AML-193 (cell line): ENCODE measurements at regions not wholly inside any gene's neighbourhood (a gene's known extent, or its start where the extent isn't known, plus 50 kb on each side); places are given as distances from the start of the nearest gene placed in this dataset.

Experiments
- DNase-seq, 2 experiments: peaks; one replicate each; lab custom pipeline; 2025; lab: John Stamatoyannopoulos, UW

- DNase-seq = no peak
Observed at GRCh38 chr10:118412932-118413331, 70.8 kb upstream of the FAM204A start.

- DNase-seq = no peak
Observed at GRCh38 chr10:118412132-118412760, 70.1 kb upstream of the FAM204A start.

GRCh38 chr10:118409295-118409694 lies 67.2 kb upstream of the FAM204A start:
- DNase-seq = no peak

- no peak for DNase-seq
Observed at GRCh38 chr10:118408181-118408580, 66.1 kb upstream of the FAM204A start.

- DNase-seq = no peak
Observed at GRCh38 chr10:118407777-118408176, 65.7 kb upstream of the FAM204A start.

- no peak for DNase-seq
Observed at GRCh38 chr10:118407026-118407425, 64.9 kb upstream of the FAM204A start.

GRCh38 chr10:118405928-118406327 lies 63.8 kb upstream of the FAM204A start:
- DNase-seq = no peak

- no peak for DNase-seq
Observed at GRCh38 chr10:118403967-118404366, 61.8 kb upstream of the FAM204A start.

- no peak for DNase-seq
Observed at GRCh38 chr10:118401708-118402193, 59.6 kb upstream of the FAM204A start.

- no peak for DNase-seq
Observed at GRCh38 chr10:118397391-118397790, 55.3 kb upstream of the FAM204A start.

GRCh38 chr10:118395947-118396346 lies 53.8 kb upstream of the FAM204A start:
- no peak for DNase-seq

GRCh38 chr10:118394301-118395200 lies 52.4 kb upstream of the FAM204A start:
- peak; percentile 42 to 59 for DNase-seq

- DNase-seq = no peak
Observed at GRCh38 chr10:118392761-118393160, 50.6 kb upstream of the FAM204A start.
